Uterus (tissue), 3 donors: ENCODE measurements at regions not wholly inside any gene's neighbourhood (a gene's known extent, or its start where the extent isn't known, plus 50 kb on each side); places are given as distances from the start of the nearest gene placed in this dataset.

Source experiments
- DNase-seq, 2 donors: peaks; one replicate each; pipeline ENCODE4 v3.0.0-alpha.2; 2019 to 2020
- H3K27ac ChIP-seq, 2 donors: fragments of 200-600 bp; sonication (generic); 1 replicate in 1 of 2; 2 replicates in 1 of 2; pipeline ENCODE4 v1.5.1; 2016 to 2018
- H3K27me3 ChIP-seq, 2 donors: fragments of 200-600 bp; sonication (generic); one replicate each; pipeline ENCODE4 v1.5.1; 2018 to 2019; ENCODE audit warnings: control low read depth in 1 of 2
- H3K36me3 ChIP-seq, 2 donors: fragments of 200-600 bp; sonication (generic); one replicate each; pipeline ENCODE4 v1.5.1; 2019; ENCODE audit warnings: control low read depth in 1 of 2
- H3K4me1 ChIP-seq, 2 donors: fragments of 200-600 bp; sonication (generic); one replicate each; pipeline ENCODE4 v1.5.1; 2018 to 2019; ENCODE audit warnings: control low read depth in 1 of 2
- H3K4me3 ChIP-seq, 2 donors: fragments of 200-600 bp; sonication (generic); 1 replicate in 1 of 2; 2 replicates in 1 of 2; pipeline ENCODE4 v1.5.1; 2018 to 2019; ENCODE audit warnings: mild to moderate bottlenecking in 1 of 2
- H3K9me3 ChIP-seq, 2 donors: fragments of 200-600 bp; sonication (generic); one replicate each; pipeline ENCODE4 v1.5.1; 2019; ENCODE audit warnings: control low read depth in 1 of 2
- CTCF ChIP-seq, 4 experiments: fragments of 200-600 bp in 2 of 4; fragments of 450-650 bp in 2 of 4; sonication (generic) in 2 of 4; IDR thresholded peaks; one replicate each; pipeline ENCODE4 v1.5.1; 2016 to 2019; ENCODE audit warnings: antibody characterized with exemption in 4 of 4, mild to moderate bottlenecking in 2 of 4, moderate library complexity in 1 of 4
- POLR2A ChIP-seq, 2 donors: fragments of 450-650 bp; IDR thresholded peaks; one replicate each; pipeline ENCODE4 v1.6.1; 2016; ENCODE audit warnings: antibody characterized with exemption in 2 of 2, mild to moderate bottlenecking in 1 of 2, moderate library complexity in 1 of 2
- intact Hi-C: fragments of 100-400 bp; cut with DNase I; formaldehyde crosslinking; loops from one replicate; pipeline ENCODE4 v1.15.1; 2023; ENCODE audit warnings: low total_unique reads
- donor health status: DM: yes; HTN: yes; CAD: no.

DNA sequence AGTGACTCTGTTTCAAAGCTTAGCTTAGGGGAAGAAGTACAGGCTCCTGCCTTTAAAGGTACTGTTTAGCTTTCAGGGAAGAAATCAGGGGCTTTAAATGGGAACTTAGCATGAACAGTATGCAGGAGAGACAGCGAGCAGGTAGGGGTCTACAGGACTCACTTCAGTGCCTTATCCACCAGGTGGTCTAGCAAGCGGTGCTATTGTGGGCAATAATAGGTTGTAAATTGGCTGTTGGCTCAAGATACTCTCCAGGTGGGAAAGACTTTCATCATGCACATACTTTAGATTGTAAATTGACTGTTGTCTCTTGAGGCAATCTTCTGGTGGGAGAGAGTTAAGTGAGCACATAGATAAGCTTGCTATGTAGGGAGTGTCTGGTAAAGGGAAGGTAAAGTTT lies 358.6 kb upstream of the DLGAP1 start:
- no peak overlapping the region for H3K27ac ChIP-seq
- no peak for TF ChIP-seq POLR2A (IDR thresholded peaks at IDR 0.05)
- no peak for TF ChIP-seq CTCF (IDR thresholded peaks at IDR 0.05)
- no peaks in the 10 kb centered on the region for H3K4me1 ChIP-seq
- H3K36me3 ChIP-seq = no peaks in the 10 kb centered on the region
- no peaks in the 10 kb centered on the region for H3K27me3 ChIP-seq
- intact Hi-C loops = no loop called here
- DNase-seq = no peak
- H3K9me3 ChIP-seq = no peaks in the 10 kb centered on the region
- no peak overlapping the region for H3K4me3 ChIP-seq

DNA sequence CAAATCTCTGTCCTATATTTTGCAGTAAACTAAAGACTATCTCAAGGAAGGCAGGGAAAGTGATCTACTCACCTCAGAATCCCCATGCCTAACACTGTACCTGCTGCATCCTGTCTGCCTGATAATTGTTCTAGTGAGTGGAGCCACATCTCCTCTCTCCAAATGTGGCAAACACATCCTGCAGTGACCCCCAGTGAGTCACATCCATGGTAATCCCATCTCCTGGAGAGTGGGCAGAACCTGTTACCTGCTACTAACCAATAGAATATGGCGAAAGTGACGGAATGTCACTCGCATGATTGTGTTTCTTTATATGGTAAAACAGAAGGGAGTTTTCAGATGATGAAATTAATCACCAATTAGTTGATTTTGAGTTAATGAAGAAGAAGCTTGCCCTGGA lies 353.8 kb upstream of the DLGAP1 start:
- no peaks in the 10 kb centered on the region for H3K4me1 ChIP-seq
- no peak for DNase-seq
- no peaks in the 10 kb centered on the region for H3K27me3 ChIP-seq
- intact Hi-C loops = no loop called here
- H3K4me3 ChIP-seq = no peak overlapping the region
- no peak for TF ChIP-seq POLR2A (IDR thresholded peaks at IDR 0.05)
- TF ChIP-seq CTCF (IDR thresholded peaks at IDR 0.05) = no peak
- H3K9me3 ChIP-seq = no peaks in the 10 kb centered on the region
- no peak overlapping the region for H3K27ac ChIP-seq
- H3K36me3 ChIP-seq = no peaks in the 10 kb centered on the region

DNA sequence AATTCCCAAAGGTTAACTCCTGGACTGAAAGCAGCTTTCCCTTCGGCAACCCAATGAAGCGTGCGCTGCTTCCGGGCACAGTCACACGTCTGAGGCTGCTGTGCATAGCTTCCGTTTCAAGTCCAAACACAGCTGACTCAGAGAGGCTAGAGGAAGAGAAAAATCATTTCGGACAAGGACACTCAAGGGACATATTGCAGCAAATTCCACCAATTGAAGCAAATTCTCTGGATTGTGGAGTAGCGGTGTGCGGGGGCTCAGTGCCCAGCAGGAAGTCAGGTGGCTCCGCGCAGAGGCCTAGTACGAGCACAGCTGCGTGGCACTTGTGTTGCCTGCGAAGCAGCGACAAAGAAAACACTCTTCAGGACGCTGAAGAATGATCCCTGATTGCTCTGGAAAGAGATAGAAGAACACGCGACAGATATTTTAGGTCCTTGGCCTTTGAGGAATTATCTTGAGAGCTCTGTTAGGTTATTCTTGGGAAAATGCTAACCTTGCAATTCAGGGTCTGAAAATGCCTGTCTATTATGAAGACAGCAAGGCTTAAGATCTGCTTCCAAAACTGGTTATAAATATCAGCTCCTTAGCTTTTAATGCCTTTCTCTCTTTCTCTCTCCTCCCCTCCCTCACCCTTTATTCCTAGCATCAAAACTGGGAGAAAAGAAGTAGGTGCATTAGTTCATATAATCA lies 352.6 kb upstream of the DLGAP1 start:
- Histone ChIP-seq H3K9me3 (no peaks in the 10 kb centered on the region), H3K4me3 (no peak overlapping the region), H3K27ac (no peak overlapping the region), H3K27me3 (no peaks in the 10 kb centered on the region), H3K4me1 (no peaks in the 10 kb centered on the region), H3K36me3 (no peaks in the 10 kb centered on the region)
- intact Hi-C loops = no loop called here
- no peak for DNase-seq
- TF ChIP-seq CTCF (IDR thresholded peaks at IDR 0.05) (no peak), POLR2A (IDR thresholded peaks at IDR 0.05) (no peak)

DNA sequence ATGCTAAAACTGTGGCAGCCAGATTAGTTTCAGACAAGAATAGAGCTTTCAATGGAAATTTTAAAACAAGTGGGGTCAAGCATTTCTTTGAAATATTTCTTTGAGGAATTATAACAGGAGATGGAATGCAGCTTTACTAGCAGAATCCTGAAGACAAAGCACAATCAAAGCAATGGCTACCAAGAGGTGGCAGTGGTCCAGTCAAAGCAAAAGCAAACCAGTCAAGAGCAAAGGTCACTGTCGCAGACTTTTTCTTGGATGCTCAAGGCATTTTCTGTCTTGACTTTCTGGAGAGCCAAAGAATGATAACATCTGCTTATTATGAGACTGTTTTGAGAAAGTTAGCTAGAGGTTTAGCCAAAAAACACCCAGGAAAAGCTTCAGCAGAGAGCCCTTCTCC lies 351.2 kb upstream of the DLGAP1 start:
- no peaks in the 10 kb centered on the region for H3K9me3 ChIP-seq
- no peaks in the 10 kb centered on the region for H3K4me1 ChIP-seq
- H3K27ac ChIP-seq = no peak overlapping the region
- DNase-seq = no peak
- no peak overlapping the region for H3K4me3 ChIP-seq
- no peaks in the 10 kb centered on the region for H3K27me3 ChIP-seq
- no peaks in the 10 kb centered on the region for H3K36me3 ChIP-seq
- intact Hi-C loops = no loop called here
- TF ChIP-seq POLR2A (IDR thresholded peaks at IDR 0.05) (no peak), CTCF (IDR thresholded peaks at IDR 0.05) (no peak)

GRCh38 chr18:4802296-4802695 lies 347.2 kb upstream of the DLGAP1 start:
- TF ChIP-seq POLR2A (IDR thresholded peaks at IDR 0.05) (no peak), CTCF (IDR thresholded peaks at IDR 0.05) (no peak)
- Histone ChIP-seq H3K27me3 (no peaks in the 10 kb centered on the region), H3K4me1 (no peaks in the 10 kb centered on the region), H3K27ac (no peak overlapping the region), H3K36me3 (no peaks in the 10 kb centered on the region), H3K9me3 (no peaks in the 10 kb centered on the region), H3K4me3 (no peak overlapping the region)
- intact Hi-C loops = no loop called here
- DNase-seq = no peak
